ENCODE measurements at regions not wholly inside any gene's neighbourhood (a gene's known extent, or its start where the extent isn't known, plus 50 kb on each side); places are given as distances from the start of the nearest gene placed in this dataset.

DNA sequence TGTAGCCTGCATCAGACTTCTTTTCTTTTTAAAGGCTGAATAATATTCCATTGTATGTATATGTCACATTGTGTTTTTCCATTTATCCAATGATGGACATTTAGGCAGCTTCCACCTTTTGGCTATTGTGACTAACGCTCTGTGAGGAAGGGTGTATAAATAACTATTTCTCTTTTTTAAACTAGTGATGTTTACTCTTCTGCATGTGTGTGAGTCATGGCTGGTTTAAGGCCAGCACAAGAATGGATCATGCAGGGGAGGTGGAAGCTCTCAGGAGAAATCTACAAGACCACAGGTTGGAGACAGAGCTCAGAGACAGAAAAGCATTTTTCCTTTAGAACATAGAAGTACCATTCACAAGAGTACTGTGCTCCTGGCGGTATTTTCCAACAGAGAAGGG is 307.2 kb downstream of the SOX4 start:
- no peaks in the 10 kb centered on the region for H3K9me3 ChIP-seq (ENCODE audit: control insufficient read depth in 4 of 4, low read length in 3 of 4)
- no peak overlapping the region for H3K4me3 ChIP-seq (ENCODE audit: low read depth in 1 of 3, low read length in 3 of 3)
- H3K9ac ChIP-seq (ENCODE audit: low read depth in 1 of 2, low read length in 2 of 2): no peak overlapping the region
- no peak overlapping the region for H3K27ac ChIP-seq (ENCODE audit: low read depth in 1 of 2, low read length in 2 of 2)
- TF ChIP-seq YY1 (IDR thresholded peaks at IDR 0.05): no peak
- no peak for TF ChIP-seq RAD21 (IDR thresholded peaks at IDR 0.05)
- no peak for TF ChIP-seq FOXA1 (IDR thresholded peaks at IDR 0.05)
- no peak for TF ChIP-seq REST (IDR thresholded peaks at IDR 0.05)
- no peak for TF ChIP-seq ATF3 (IDR thresholded peaks at IDR 0.05)
- no peak for TF ChIP-seq JUND (IDR thresholded peaks at IDR 0.05)
- no peak for TF ChIP-seq GABPA (IDR thresholded peaks at IDR 0.05 in 1 of 2, conservative IDR thresholded peaks at IDR 0.05 in 1 of 2)
- TF ChIP-seq MAX (IDR thresholded peaks at IDR 0.05): no peak
- no peak for TF ChIP-seq SP1 (IDR thresholded peaks at IDR 0.05)
- no peak for TF ChIP-seq ZBTB33 (IDR thresholded peaks at IDR 0.05)
- TF ChIP-seq TAF1 (conservative IDR thresholded peaks at IDR 0.05): no peak
- no peak for TF ChIP-seq CTCF (IDR thresholded peaks at IDR 0.05; ENCODE audit: low read depth, low read length, missing input control)
- no peak for TF ChIP-seq FOXA2 (IDR thresholded peaks at IDR 0.05)
- no peak for TF ChIP-seq NR2F2 (IDR thresholded peaks at IDR 0.05)
- no peak for TF ChIP-seq HNF4G (IDR thresholded peaks at IDR 0.05)
- TF ChIP-seq HNF4A (conservative IDR thresholded peaks at IDR 0.05): no peak
- no peak for TF ChIP-seq RXRA (IDR thresholded peaks at IDR 0.05)
- no peak for TF ChIP-seq EGR1 (IDR thresholded peaks at IDR 0.05; ENCODE audit: low read depth in 2 of 2)
- peaks cover 0 to 2% (median 0%) of the 10 kb centered on the region in 4 donors for H3K27me3 ChIP-seq (ENCODE audit: control insufficient read depth in 4 of 4, insufficient read depth in 4 of 4, low read length in 3 of 4)
- no peak for DNase-seq (ENCODE audit: low spot score)
- H3K4me1 ChIP-seq (ENCODE audit: control insufficient read depth in 4 of 4, insufficient read depth in 4 of 4, low read length in 3 of 4): no peaks in the 10 kb centered on the region
- 89% methylated on average over 2 of the region's 2 CpGs for WGBS
- H3K36me3 ChIP-seq (ENCODE audit: control insufficient read depth in 4 of 4, insufficient read depth in 3 of 4, low read depth in 1 of 4, low read length in 3 of 4): no peaks in the 10 kb centered on the region
